H1 (cell line): ENCODE measurements at regions not wholly inside any gene's neighbourhood (a gene's known extent, or its start where the extent isn't known, plus 50 kb on each side); places are given as distances from the start of the nearest gene placed in this dataset.

Source experiments
- CEBPB ChIP-seq: IDR thresholded peaks from 2 replicates; pipeline ENCODE4 v1.6.1; 2012; ENCODE audit warnings: low read depth, low read length
- POLR2AphosphoS5 ChIP-seq: IDR thresholded peaks from 2 replicates; pipeline ENCODE4 v1.6.1; 2011; ENCODE audit warnings: low read depth, low read length
- TAF7 ChIP-seq: optimal IDR thresholded peaks from 2 replicates; pipeline ENCODE3; 2011; ENCODE audit warnings: low read depth, mild to moderate bottlenecking, inconsistent platforms, low read length, moderate library complexity, borderline replicate concordance
- USF2 ChIP-seq: IDR thresholded peaks from 2 replicates; pipeline ENCODE4 v1.6.1; 2011; ENCODE audit warnings: low read length, improper control_type of control experiment
- ZNF274 ChIP-seq: IDR thresholded peaks from 2 replicates; pipeline ENCODE4 v1.7.0; 2012; ENCODE audit warnings: low read length, borderline replicate concordance; ENCODE audit errors: extremely low read depth
- TF ChIP-seq, protein P1 (sequence below): IDR thresholded peaks from 2 replicates; pipeline ENCODE4 v1.6.1; 2012; ENCODE audit warnings: low read length, inconsistent platforms

GRCh38 chr18:1760901-1761300 lies 810.4 kb downstream of the METTL4 start (continued):
- TF ChIP-seq, protein P1, sequence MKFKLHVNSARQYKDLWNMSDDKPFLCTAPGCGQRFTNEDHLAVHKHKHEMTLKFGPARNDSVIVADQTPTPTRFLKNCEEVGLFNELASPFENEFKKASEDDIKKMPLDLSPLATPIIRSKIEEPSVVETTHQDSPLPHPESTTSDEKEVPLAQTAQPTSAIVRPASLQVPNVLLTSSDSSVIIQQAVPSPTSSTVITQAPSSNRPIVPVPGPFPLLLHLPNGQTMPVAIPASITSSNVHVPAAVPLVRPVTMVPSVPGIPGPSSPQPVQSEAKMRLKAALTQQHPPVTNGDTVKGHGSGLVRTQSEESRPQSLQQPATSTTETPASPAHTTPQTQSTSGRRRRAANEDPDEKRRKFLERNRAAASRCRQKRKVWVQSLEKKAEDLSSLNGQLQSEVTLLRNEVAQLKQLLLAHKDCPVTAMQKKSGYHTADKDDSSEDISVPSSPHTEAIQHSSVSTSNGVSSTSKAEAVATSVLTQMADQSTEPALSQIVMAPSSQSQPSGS, result no peak
- TF ChIP-seq TAF7 (no peak), ZNF274 (no peak), CEBPB (no peak), POLR2AphosphoS5 (no peak), USF2 (no peak)
